Fibroblast of skin of abdomen (primary cell): ENCODE measurements at regions not wholly inside any gene's neighbourhood (a gene's known extent, or its start where the extent isn't known, plus 50 kb on each side); places are given as distances from the start of the nearest gene placed in this dataset.
A peak's percentile ranks its signal among the peaks of the same experiment; 100 is the strongest.
"Not testable (repeated sequence)": the region's sequence is repeated elsewhere in the genome, so short reads cannot be mapped to it uniquely, and the experiment has no call there.

Experiments
- DNase-seq: peaks from one replicate; pipeline ENCODE4 v3.0.0-alpha.2; 2013

- DNase-seq: no peak
Measured at GRCh38 chr3:106826791-106827311, 550.4 kb upstream of the CCDC54 start.

- DNase-seq: peak; percentile 54
Measured at GRCh38 chr3:106827515-106828213, 549.6 kb upstream of the CCDC54 start.

- peak; percentile 61 for DNase-seq
Measured at GRCh38 chr3:106829206-106829605, 548.0 kb upstream of the CCDC54 start.

GRCh38 chr3:106830334-106830733 lies 546.9 kb upstream of the CCDC54 start:
- DNase-seq: no peak

GRCh38 chr3:106836906-106837305 lies 540.3 kb upstream of the CCDC54 start:
- no peak for DNase-seq

GRCh38 chr3:106837616-106838015 lies 539.6 kb upstream of the CCDC54 start:
- no peak for DNase-seq

GRCh38 chr3:106839576-106840280 lies 537.5 kb upstream of the CCDC54 start:
- DNase-seq: no peak

GRCh38 chr3:106840319-106840718 lies 536.9 kb upstream of the CCDC54 start:
- no peak for DNase-seq

GRCh38 chr3:106842151-106842550 lies 535.1 kb upstream of the CCDC54 start:
- DNase-seq: no peak

- no peak for DNase-seq
Measured at GRCh38 chr3:106844638-106845037, 532.6 kb upstream of the CCDC54 start.

GRCh38 chr3:106848099-106848498 lies 529.1 kb upstream of the CCDC54 start:
- no peak for DNase-seq

- DNase-seq: peak; percentile 69
Measured at GRCh38 chr3:106850437-106850836, 526.8 kb upstream of the CCDC54 start.

- DNase-seq: not testable (repeated sequence)
Measured at GRCh38 chr3:106858321-106858720, 518.9 kb upstream of the CCDC54 start.

GRCh38 chr3:106860182-106860581 lies 517.1 kb upstream of the CCDC54 start:
- peak; percentile 63 for DNase-seq

GRCh38 chr3:106862067-106862466 lies 515.2 kb upstream of the CCDC54 start:
- peak; percentile 73 for DNase-seq

- DNase-seq: peak; percentile 54
Measured at GRCh38 chr3:106877627-106878026, 499.6 kb upstream of the CCDC54 start.

- DNase-seq: no peak
Measured at GRCh38 chr3:106880206-106880605, 497.0 kb upstream of the CCDC54 start.

GRCh38 chr3:106881186-106881585 lies 496.1 kb upstream of the CCDC54 start:
- DNase-seq: no peak

- DNase-seq: no peak
Measured at GRCh38 chr3:106882297-106882696, 494.9 kb upstream of the CCDC54 start.

- DNase-seq: no peak
Measured at GRCh38 chr3:106906074-106906473, 471.2 kb upstream of the CCDC54 start.

GRCh38 chr3:106908181-106908938 lies 468.9 kb upstream of the CCDC54 start:
- no peak for DNase-seq

- peak; percentile 25 for DNase-seq
Measured at GRCh38 chr3:106913111-106913698, 464.0 kb upstream of the CCDC54 start.

GRCh38 chr3:106913966-106914365 lies 463.3 kb upstream of the CCDC54 start:
- no peak for DNase-seq
